HT1080 (cell line): ENCODE measurements at regions not wholly inside any gene's neighbourhood (a gene's known extent, or its start where the extent isn't known, plus 50 kb on each side); places are given as distances from the start of the nearest gene placed in this dataset.
A peak's percentile ranks its signal among the peaks of the same experiment; 100 is the strongest.
"Not testable (repeated sequence)": the region's sequence is repeated elsewhere in the genome, so short reads cannot be mapped to it uniquely, and the experiment has no call there.

Experiments
- DNase-seq: peaks from one replicate; pipeline ENCODE4 v3.0.0-alpha.2; 2015; ENCODE audit warnings: low read depth

GRCh38 chr1:182331387-182331786 lies 60.2 kb downstream of the GLUL start:
- DNase-seq: no peak

DNA sequence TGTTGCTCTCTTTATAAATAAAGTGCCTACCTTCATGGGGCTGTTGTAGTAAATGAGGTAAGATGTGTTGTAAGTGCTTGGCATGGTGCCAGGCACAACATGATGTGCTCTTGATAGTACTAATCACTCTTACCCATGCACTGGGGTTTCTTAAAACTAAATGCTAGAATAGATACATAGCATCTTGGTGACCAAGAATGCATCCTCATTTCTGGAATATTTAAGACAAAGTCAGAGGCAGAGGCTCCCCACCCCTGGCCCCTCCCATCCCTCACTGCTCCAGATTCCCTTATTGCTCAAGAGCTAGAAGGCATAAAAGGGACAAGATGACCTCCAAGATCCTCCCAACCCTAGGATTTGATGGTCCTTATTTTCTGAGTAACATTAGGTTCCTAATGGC lies 61.3 kb downstream of the GLUL start:
- no peak for DNase-seq

DNA sequence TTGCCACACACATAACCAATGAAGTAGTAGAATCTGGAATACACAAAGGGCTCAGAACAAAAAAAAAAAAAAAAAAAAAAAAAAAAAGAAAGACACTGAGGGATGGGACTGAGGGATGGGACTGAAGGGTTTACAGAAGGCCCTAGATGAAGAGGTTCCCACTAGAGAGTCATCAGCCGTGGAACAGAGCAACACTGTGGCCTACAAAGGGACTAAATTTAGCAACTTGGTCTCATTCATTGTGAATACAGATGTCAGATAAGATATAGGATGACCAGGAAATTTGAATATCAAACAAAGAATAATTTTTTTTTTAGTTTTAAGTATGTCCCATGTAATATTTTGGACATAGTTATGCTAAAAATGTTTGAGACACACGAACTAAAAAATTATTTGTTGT lies 62.1 kb downstream of the GLUL start:
- DNase-seq: no peak

GRCh38 chr1:182328591-182328990 lies 63.0 kb downstream of the GLUL start:
- DNase-seq: no peak

DNA sequence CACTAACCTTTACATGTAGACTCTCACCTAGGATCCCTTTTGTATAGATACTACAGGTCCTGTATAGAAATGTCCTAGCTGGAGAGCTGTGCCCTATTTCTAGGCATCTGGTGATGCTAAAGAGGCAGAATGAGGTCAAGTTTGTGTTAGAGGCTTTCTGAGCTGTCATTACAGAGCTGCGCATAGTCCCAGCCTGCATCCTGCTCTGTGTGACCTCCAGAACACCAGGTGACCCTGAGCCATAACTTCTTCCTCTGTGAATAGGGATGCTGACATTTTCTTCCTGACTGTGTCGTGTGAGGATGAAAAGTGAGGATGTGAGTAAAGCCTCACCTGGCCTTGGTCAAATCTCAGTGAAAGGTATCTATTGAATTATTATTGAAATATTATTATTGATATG lies 66.3 kb downstream of the GLUL start:
- no peak for DNase-seq

DNA sequence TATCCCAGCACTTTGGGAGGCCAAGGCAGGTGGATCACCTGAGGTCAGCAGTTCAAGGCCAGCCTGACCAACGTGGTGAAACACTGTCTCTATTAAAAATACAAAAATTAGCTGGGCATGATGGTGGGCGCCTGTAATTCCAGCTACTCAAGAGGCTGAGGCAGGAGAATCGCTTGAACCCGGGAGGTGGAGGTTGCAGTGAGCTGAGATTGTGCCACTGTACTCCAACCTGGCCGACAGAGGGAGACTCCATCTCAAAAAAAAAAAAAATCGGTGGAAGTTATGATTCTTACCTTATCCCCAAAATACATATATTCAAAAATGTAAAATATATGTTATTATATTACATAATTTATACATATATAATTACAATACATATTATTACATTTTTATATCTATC lies 70.1 kb downstream of the GLUL start:
- DNase-seq: not testable (repeated sequence)

DNA sequence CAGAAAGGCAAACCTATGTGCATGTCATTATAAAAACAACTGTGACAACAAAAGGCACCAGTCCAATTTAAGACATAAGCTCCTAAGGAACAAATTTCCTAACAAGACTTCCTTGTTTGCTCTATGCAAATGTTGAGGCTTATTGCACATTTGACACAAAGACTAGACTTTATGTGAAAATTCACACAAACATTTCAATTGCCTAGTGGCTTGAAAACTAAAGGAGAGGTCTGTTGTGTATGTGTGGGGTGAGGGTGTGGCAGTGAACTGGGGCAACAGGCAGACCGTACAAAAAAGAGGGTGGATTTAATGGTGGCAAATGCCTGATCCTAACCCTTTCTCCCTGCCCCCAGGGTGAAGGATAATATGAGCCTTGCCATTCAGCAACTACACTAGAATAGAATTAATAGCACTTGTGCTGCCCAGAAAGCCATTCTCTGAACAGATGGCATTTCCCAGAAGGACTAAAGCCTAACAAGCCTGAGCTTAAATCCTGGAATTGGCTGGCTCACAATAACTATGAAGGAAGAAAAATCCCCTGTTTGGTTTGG lies 73.9 kb downstream of the GLUL start:
- no peak for DNase-seq

DNA sequence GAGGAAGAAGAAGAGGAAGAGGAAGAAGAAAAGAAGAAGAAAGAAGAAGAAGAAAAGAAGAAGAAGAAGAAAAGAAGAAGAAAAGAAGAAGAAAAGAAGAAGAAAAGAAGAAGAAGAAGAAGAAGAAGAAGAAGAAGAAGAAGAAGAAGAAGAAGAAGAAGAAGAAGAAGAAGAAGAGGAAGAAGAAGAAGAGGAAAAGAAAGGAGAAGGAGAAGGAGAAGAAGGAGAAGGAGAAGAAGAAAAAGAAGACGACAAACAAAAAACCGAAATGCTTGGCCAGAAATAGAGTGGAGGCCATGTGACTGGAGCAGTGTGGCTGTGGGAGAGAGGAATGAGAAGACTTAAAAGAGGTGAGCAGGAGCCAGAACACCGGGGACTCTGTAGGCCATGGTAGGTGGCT lies 75.1 kb downstream of the GLUL start:
- DNase-seq: not testable (repeated sequence)

DNA sequence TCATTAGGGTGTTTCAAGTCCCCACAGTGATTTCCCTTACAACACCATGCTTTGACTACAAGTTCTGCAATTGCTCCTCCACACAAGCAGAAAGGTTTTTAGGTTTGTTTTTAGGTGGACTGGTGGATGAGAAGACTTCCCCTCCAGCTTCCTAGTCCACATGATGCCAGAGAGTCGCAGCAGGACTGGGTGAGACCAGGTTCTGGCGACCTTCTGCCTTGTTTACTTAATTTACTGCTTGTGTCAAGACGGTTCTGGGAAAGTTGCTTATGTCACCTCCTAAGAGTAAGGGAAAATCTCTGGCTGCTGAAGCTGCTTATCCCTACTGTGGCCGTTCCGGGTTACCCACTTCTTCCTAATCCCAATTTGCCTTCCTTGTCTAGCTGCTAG lies 76.4 kb downstream of the GLUL start:
- DNase-seq: no peak

- DNase-seq: no peak
Measured at GRCh38 chr1:182309631-182310351, 81.8 kb downstream of the GLUL start.

DNA sequence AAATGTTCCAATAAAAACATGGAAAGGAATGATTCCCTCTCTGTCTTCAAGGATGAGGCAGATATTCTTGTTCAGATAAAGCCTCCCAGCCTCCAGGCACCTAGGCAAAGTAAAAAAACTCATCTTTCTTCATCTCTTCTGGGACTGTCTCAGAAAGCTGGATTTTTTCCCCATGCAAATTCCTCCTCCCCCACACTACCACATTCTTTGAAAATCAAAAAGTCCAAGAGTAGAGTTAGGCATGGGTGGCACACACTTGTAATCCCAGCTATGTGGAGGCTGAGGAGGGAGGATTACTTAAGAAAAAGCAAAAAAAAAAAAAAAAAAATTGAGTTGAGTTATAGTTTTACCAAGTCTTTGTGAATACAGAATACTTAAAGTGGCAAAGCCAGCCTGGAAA lies 82.8 kb downstream of the GLUL start:
- DNase-seq: no peak

GRCh38 chr1:182307486-182307885 lies 84.1 kb downstream of the GLUL start:
- DNase-seq: not testable (repeated sequence)

DNA sequence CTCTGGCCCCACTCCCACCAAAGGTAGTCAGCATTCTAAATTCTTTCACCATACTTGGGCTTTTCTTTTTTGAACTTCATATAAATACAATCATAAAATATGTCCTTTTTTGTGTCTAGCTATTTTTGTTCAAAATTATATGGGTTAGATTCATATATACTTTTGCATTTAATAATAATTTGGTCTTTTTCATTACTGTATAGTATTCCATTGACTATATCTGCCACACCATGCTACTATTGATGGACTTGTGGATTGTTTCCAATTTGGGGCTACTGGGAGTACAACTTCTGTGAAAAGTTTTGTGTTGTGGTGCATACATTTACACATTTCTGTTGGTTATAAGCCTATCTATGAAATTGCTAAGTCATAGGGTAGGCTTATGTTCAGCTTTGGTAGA lies 85.7 kb downstream of the GLUL start:
- DNase-seq: no peak

- no peak for DNase-seq
Measured at GRCh38 chr1:182304627-182305026, 87.0 kb downstream of the GLUL start.

- no peak for DNase-seq
Measured at GRCh38 chr1:182304218-182304617, 87.4 kb downstream of the GLUL start.

DNA sequence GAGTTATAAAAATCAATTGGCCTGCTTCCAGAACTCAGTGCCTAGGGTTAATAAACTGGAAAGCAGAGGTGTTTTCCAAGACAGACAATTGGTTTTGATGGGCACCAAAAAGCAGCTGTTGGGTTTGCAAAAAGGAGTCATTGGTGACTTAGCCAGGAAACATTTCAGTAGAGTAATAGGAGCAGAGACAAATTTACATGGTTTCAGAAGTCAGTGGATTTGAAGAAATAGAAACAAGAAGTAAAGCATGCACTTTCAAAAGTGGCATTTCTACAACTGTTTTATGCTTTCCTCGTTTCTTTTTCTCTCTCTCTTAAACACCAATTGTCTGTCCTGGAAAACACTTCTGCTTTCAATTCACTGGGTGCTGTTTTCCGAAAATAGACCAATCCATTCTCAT lies 87.8 kb downstream of the GLUL start:
- DNase-seq: no peak

DNA sequence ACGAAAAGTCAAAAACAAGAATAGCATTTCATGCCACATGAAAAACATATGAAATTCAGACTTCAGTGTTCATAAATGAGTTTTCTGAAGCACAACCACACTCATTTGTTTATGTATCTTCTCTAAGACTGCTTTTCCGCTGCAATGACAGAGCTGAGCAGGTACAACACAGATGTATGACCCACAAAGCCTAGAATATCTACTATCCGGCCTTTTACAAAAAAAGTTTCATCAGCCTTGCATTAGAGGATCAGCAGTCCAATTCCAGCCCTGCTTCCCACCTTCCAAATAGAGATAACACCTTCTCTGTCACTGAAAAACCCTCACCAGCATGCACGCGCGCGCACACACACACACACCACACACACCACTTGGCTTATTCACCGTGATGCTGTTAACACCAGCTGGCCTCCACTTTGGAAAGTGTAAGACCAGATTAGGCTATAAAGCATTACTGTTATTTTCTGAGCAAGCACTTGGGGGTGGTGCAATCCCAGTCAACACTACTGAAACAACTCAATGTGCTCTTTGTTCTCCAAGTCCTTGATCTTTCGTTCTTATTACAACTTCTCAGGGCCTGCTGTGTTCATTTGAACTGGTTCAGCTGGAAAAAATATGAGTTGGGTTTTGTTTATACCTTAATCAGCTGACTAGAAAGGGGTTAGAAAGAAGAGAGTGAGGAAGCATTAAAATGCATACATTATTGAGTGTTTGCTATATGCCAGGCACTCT lies 90.0 kb downstream of the GLUL start:
- peak; percentile 53 for DNase-seq

- no peak for DNase-seq
Measured at GRCh38 chr1:182301026-182301436, 90.6 kb downstream of the GLUL start.

DNA sequence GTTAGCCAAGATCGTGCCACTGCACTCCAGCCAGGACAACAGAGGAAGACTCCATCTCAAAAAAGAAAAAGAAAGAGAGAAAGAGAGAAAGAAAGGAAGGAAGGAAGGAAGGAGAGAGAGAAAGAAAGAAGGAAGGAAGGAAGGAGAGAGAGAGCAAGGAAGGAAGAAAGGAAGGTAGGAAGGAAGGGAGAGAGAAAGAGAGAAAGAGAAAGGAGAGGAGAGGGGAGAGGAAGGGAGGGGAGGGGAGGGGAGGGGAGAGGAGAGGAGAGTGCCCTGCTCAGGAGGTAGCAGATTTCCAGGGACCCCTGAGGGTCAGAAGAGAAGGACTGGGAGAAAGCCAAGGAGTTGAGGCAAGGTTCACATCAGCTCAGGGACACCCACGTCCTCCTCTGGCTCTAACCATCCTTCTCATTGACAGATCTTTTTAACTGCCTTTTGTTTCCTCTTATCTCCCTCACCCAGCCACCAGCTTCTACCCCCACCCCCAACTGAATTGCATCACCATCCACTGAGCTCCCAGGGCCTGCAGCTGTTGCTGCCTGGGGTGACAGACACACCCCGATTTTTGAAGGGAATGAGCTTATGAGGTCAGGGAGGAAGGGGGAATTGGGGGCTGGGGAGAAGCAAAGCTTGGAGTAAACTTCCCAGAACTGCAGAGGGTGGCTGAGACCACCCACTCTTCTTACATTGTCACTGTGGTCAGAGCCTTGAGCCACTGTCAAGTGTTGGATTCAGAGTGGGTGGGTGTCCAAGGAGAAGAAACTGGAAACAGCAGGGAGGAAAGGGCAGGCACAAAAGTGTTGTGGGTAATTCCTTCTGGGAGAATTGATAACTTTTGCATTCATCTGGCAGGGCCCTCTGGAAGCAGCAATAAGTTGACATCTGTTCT lies 91.6 kb downstream of the GLUL start:
- no peak for DNase-seq

DNA sequence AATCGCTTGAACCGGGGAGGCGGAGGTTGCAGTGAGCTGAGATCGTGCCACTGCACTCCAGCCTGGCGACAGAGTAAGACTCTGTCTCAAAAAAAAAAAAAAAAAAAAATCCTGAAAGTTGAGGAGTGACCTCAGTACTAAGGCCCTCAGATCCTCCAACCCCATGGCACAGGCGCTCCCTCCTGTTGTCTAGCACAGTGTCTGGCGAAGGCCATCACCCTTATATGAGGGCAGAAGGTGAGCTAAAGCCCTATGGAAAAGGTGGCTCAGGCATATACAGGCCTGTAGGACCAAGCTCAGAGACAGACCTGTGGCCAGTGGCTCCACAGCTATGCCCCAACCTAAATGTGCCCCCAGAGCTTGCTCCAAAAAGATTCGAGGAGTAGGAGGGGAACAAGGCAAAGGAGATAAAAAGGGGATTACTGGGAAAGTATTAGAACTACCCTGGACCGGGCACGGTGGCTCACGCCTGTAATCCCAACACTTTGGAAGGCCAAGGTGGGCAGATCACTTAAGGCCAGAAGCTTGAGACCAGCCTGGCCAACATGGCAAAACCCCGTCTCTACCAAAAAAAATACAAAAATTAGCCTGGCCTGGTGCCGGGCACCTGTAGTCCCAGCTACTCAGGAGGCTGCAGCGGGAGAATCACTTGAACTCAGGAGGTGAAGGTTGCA lies 92.4 kb downstream of the GLUL start:
- DNase-seq: not testable (repeated sequence)

GRCh38 chr1:182297335-182297734 lies 94.3 kb downstream of the GLUL start:
- DNase-seq: no peak
